ENCODE measurements at regions not wholly inside any gene's neighbourhood (a gene's known extent, or its start where the extent isn't known, plus 50 kb on each side); places are given as distances from the start of the nearest gene placed in this dataset.

- TF ChIP-seq TCF12 (IDR thresholded peaks at IDR 0.05; ENCODE audit: low read depth) (no peak), ZBTB7A (IDR thresholded peaks at IDR 0.05; ENCODE audit: low read depth) (no peak), FOXM1 (IDR thresholded peaks at IDR 0.05; ENCODE audit: borderline replicate concordance, low read depth) (no peak), NFIC (IDR thresholded peaks at IDR 0.05) (no peak), TEAD4 (IDR thresholded peaks at IDR 0.05) (no peak), RAD21 (IDR thresholded peaks at IDR 0.05; ENCODE audit: low read depth) (no peak), EGR1 (IDR thresholded peaks at IDR 0.05) (no peak), TAF1 (IDR thresholded peaks at IDR 0.05; ENCODE audit: low read depth) (no peak), CREB1 (IDR thresholded peaks at IDR 0.05; ENCODE audit: low read depth) (no peak), CEBPB (IDR thresholded peaks at IDR 0.05) (no peak), EP300 (IDR thresholded peaks at IDR 0.05; ENCODE audit: borderline replicate concordance) (no peak), YY1 (IDR thresholded peaks at IDR 0.05; ENCODE audit: low read depth) (no peak)
- TF ChIP-seq, protein P1, sequence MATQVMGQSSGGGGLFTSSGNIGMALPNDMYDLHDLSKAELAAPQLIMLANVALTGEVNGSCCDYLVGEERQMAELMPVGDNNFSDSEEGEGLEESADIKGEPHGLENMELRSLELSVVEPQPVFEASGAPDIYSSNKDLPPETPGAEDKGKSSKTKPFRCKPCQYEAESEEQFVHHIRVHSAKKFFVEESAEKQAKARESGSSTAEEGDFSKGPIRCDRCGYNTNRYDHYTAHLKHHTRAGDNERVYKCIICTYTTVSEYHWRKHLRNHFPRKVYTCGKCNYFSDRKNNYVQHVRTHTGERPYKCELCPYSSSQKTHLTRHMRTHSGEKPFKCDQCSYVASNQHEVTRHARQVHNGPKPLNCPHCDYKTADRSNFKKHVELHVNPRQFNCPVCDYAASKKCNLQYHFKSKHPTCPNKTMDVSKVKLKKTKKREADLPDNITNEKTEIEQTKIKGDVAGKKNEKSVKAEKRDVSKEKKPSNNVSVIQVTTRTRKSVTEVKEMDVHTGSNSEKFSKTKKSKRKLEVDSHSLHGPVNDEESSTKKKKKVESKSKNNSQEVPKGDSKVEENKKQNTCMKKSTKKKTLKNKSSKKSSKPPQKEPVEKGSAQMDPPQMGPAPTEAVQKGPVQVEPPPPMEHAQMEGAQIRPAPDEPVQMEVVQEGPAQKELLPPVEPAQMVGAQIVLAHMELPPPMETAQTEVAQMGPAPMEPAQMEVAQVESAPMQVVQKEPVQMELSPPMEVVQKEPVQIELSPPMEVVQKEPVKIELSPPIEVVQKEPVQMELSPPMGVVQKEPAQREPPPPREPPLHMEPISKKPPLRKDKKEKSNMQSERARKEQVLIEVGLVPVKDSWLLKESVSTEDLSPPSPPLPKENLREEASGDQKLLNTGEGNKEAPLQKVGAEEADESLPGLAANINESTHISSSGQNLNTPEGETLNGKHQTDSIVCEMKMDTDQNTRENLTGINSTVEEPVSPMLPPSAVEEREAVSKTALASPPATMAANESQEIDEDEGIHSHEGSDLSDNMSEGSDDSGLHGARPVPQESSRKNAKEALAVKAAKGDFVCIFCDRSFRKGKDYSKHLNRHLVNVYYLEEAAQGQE (IDR thresholded peaks at IDR 0.05; ENCODE audit: low read depth): no peak
- TF ChIP-seq, protein P2, sequence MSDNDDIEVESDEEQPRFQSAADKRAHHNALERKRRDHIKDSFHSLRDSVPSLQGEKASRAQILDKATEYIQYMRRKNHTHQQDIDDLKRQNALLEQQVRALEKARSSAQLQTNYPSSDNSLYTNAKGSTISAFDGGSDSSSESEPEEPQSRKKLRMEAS (IDR thresholded peaks at IDR 0.05): no peak
- TF ChIP-seq, protein P3, sequence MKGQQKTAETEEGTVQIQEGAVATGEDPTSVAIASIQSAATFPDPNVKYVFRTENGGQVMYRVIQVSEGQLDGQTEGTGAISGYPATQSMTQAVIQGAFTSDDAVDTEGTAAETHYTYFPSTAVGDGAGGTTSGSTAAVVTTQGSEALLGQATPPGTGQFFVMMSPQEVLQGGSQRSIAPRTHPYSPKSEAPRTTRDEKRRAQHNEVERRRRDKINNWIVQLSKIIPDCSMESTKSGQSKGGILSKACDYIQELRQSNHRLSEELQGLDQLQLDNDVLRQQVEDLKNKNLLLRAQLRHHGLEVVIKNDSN (IDR thresholded peaks at IDR 0.05): no peak
These were observed 399.0 kb upstream of the SLC39A10 start for GRCh38 chr2:195257979-195258378.

DNA sequence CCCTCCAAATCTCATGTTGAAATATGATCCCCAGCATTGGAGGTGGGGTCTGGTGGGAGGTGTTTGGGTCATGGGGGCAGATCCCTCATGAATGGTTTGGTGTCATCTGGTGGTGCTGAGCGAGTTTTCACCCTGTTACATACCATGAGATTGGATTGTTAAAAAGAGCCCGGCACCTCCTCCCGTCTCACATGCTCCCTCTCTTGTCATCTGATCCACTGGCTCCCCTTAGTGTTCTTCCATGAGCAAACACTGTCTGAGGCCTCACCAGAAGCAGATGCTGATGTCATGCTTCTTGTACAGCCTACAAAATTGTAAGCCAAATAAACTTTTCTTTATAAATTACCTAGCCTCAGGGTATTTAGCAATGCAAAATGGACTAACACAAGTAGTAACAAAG is 405.0 kb upstream of the SLC39A10 start:
- TF ChIP-seq ZBTB7A (IDR thresholded peaks at IDR 0.05; ENCODE audit: low read depth) (no peak), NFIC (IDR thresholded peaks at IDR 0.05) (no peak), EP300 (IDR thresholded peaks at IDR 0.05; ENCODE audit: borderline replicate concordance) (no peak), RAD21 (IDR thresholded peaks at IDR 0.05; ENCODE audit: low read depth) (no peak; the same call in 1 of the 2 replicates), EGR1 (IDR thresholded peaks at IDR 0.05) (no peak), TCF12 (IDR thresholded peaks at IDR 0.05; ENCODE audit: low read depth) (no peak), FOXM1 (IDR thresholded peaks at IDR 0.05; ENCODE audit: borderline replicate concordance, low read depth) (no peak), YY1 (IDR thresholded peaks at IDR 0.05; ENCODE audit: low read depth) (no peak), CREB1 (IDR thresholded peaks at IDR 0.05; ENCODE audit: low read depth) (no peak), TAF1 (IDR thresholded peaks at IDR 0.05; ENCODE audit: low read depth) (no peak), CEBPB (IDR thresholded peaks at IDR 0.05) (no peak), TEAD4 (IDR thresholded peaks at IDR 0.05) (no peak)
- TF ChIP-seq, protein P1 (IDR thresholded peaks at IDR 0.05; ENCODE audit: low read depth): no peak
- TF ChIP-seq, protein P2 (IDR thresholded peaks at IDR 0.05): no peak
- TF ChIP-seq, protein P3 (IDR thresholded peaks at IDR 0.05): no peak

- TF ChIP-seq RAD21 (IDR thresholded peaks at IDR 0.05; ENCODE audit: low read depth) (no peak), YY1 (IDR thresholded peaks at IDR 0.05; ENCODE audit: low read depth) (no peak), CEBPB (IDR thresholded peaks at IDR 0.05) (no peak), TAF1 (IDR thresholded peaks at IDR 0.05; ENCODE audit: low read depth) (no peak), NFIC (IDR thresholded peaks at IDR 0.05) (no peak), TCF12 (IDR thresholded peaks at IDR 0.05; ENCODE audit: low read depth) (no peak)
- TF ChIP-seq, protein P3 (IDR thresholded peaks at IDR 0.05): no peak
These were observed 405.8 kb upstream of the SLC39A10 start for GRCh38 chr2:195251214-195251613.

- TF ChIP-seq TCF12 (IDR thresholded peaks at IDR 0.05; ENCODE audit: low read depth): no peak
- TF ChIP-seq TEAD4 (IDR thresholded peaks at IDR 0.05): no peak
- no peak for TF ChIP-seq RAD21 (IDR thresholded peaks at IDR 0.05; ENCODE audit: low read depth)
- no peak for TF ChIP-seq CEBPB (IDR thresholded peaks at IDR 0.05)
- TF ChIP-seq TAF1 (IDR thresholded peaks at IDR 0.05; ENCODE audit: low read depth): no peak
- no peak for TF ChIP-seq ZBTB7A (IDR thresholded peaks at IDR 0.05; ENCODE audit: low read depth)
- no peak for TF ChIP-seq CREB1 (IDR thresholded peaks at IDR 0.05; ENCODE audit: low read depth)
- no peak for TF ChIP-seq EGR1 (IDR thresholded peaks at IDR 0.05)
- TF ChIP-seq YY1 (IDR thresholded peaks at IDR 0.05; ENCODE audit: low read depth): no peak
- TF ChIP-seq, protein P2 (IDR thresholded peaks at IDR 0.05): no peak
- TF ChIP-seq, protein P3 (IDR thresholded peaks at IDR 0.05): no peak
These were observed 418.2 kb upstream of the SLC39A10 start for GRCh38 chr2:195238826-195239225.

DNA sequence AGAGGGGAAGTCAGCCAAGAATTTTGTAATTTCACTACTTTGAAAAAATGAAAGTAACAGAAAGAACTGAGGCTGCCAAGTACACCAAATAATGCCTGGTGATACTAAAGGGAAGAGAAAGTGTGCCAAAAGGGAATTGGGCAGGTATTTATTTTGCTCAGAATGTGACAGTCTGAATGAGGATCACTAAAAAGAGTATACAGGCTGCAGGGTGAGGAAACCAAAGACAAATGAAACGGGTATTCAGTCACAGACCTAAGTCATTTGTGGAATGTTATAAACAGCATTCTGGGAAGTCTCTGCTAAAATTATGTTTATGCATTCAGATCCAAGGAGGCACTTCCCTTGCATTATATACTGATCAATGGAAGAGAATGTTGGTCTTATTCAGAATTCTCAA is 418.6 kb upstream of the SLC39A10 start:
- TF ChIP-seq, protein P3 (IDR thresholded peaks at IDR 0.05): no peak
- TF ChIP-seq, protein P2 (IDR thresholded peaks at IDR 0.05): no peak
- TF ChIP-seq EGR1 (IDR thresholded peaks at IDR 0.05) (no peak), CREB1 (IDR thresholded peaks at IDR 0.05; ENCODE audit: low read depth) (no peak), FOXM1 (IDR thresholded peaks at IDR 0.05; ENCODE audit: borderline replicate concordance, low read depth) (no peak), ZBTB7A (IDR thresholded peaks at IDR 0.05; ENCODE audit: low read depth) (no peak), TCF12 (IDR thresholded peaks at IDR 0.05; ENCODE audit: low read depth) (no peak), NFIC (IDR thresholded peaks at IDR 0.05) (no peak), EP300 (IDR thresholded peaks at IDR 0.05; ENCODE audit: borderline replicate concordance) (no peak), RAD21 (IDR thresholded peaks at IDR 0.05; ENCODE audit: low read depth) (no peak), CEBPB (IDR thresholded peaks at IDR 0.05) (no peak), YY1 (IDR thresholded peaks at IDR 0.05; ENCODE audit: low read depth) (no peak), TEAD4 (IDR thresholded peaks at IDR 0.05) (no peak)
- TF ChIP-seq, protein P1 (IDR thresholded peaks at IDR 0.05; ENCODE audit: low read depth): no peak
